GM12891 (cell line): ENCODE measurements at regions not wholly inside any gene's neighbourhood (a gene's known extent, or its start where the extent isn't known, plus 50 kb on each side); places are given as distances from the start of the nearest gene placed in this dataset.

ENCODE experiments used
- POLR2A ChIP-seq: IDR thresholded peaks from 2 replicates; pipeline ENCODE4 v1.6.1; 2011; ENCODE audit warnings: low read depth, low read length, control low read depth
- POLR2AphosphoS5 ChIP-seq: IDR thresholded peaks from 2 replicates; pipeline ENCODE4 v1.6.1; 2011; ENCODE audit warnings: low read depth, low read length, control low read depth
- TAF1 ChIP-seq: IDR thresholded peaks from 2 replicates; pipeline ENCODE4 v1.6.1; 2011; ENCODE audit warnings: low read depth, low read length, control low read depth

DNA sequence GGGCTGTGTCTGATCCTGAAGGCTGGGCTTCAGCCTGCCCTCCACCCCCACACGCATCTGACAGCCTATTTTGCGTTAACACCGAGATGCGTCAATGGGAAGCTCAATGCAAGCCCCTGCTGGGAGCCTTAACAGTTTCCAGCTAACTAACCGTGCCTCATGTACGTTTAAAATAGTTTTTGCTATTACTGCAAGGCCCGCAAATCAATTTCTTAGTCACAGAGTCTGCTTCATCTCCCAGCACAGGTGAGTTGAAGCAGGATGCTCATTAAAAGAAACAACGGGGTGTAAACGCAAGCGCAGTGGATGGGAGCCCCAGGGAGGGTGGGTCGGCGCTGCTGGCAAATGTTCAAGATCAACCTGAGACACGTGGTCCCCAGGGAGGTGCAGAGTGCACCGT is 142.8 kb upstream of the PHACTR3 start:
- TF ChIP-seq POLR2A (no peak), POLR2AphosphoS5 (no peak), TAF1 (no peak)
